Neural cell (in vitro differentiated cells): ENCODE measurements at regions not wholly inside any gene's neighbourhood (a gene's known extent, or its start where the extent isn't known, plus 50 kb on each side); places are given as distances from the start of the nearest gene placed in this dataset.

ENCODE experiments used
- H2AFZ ChIP-seq: fragments of 200-600, 300-800 bp; sonication (generic), shearing (Covaris generic); 2 replicates; pipeline ENCODE4 v1.6.0; 2014; ENCODE audit warnings: low read depth, mild to moderate bottlenecking, antibody characterized with exemption, low read length, moderate library complexity
- H3F3A ChIP-seq: fragments of 200-600 bp; shearing (Covaris generic); 2 replicates; pipeline ENCODE4 v1.6.1; 2016; ENCODE audit warnings: mild to moderate bottlenecking, moderate library complexity, mixed read lengths, antibody characterized with exemption, low read length; ENCODE audit not compliant: insufficient read depth, poor library complexity, severe bottlenecking
- H3K27ac ChIP-seq: fragments of 200-600, 300-800 bp; sonication (generic), shearing (Covaris generic); 2 replicates; pipeline ENCODE4 v1.5.1; 2014; ENCODE audit warnings: mild to moderate bottlenecking, low read length, moderate library complexity
- H3K27me3 ChIP-seq: fragments of 300-800, 200-600 bp; sonication (generic), shearing (Covaris generic); 2 replicates; pipeline ENCODE4 v1.6.0; 2014; ENCODE audit warnings: mild to moderate bottlenecking, low read depth, low read length, moderate library complexity; ENCODE audit not compliant: insufficient read depth
- H3K36me3 ChIP-seq: fragments of 300-800, 200-600 bp; sonication (generic), shearing (Covaris generic); 2 replicates; pipeline ENCODE4 v1.5.1; 2014; ENCODE audit warnings: mild to moderate bottlenecking, antibody characterized with exemption, low read length, moderate library complexity; ENCODE audit not compliant: insufficient read depth
- H3K4me2 ChIP-seq: fragments of 300-800, 200-600 bp; sonication (generic), shearing (Covaris generic); 2 replicates; pipeline ENCODE4 v1.6.0; 2014; ENCODE audit warnings: mild to moderate bottlenecking, low read length
- H3K4me3 ChIP-seq: fragments of 300-800, 200-600 bp; sonication (generic), shearing (Covaris generic); 2 replicates; pipeline ENCODE4 v1.5.1; 2014; ENCODE audit warnings: mild to moderate bottlenecking, low read length, moderate library complexity
- H3K79me2 ChIP-seq: fragments of 200-600 bp; shearing (Covaris generic); replicated peaks from 2 replicates; pipeline ENCODE4 v1.6.0; 2014; ENCODE audit warnings: mild to moderate bottlenecking, low read length, moderate library complexity; ENCODE audit not compliant: insufficient read depth
- H3K9ac ChIP-seq: fragments of 300-800, 200-600 bp; sonication (generic), shearing (Covaris generic); 2 replicates; pipeline ENCODE4 v1.6.1; 2016; ENCODE audit warnings: mild to moderate bottlenecking, low read length, mixed read lengths
- H3K9me2 ChIP-seq: fragments of 200-600 bp; shearing (Covaris generic); 2 replicates; pipeline ENCODE4 v1.6.1; 2016; ENCODE audit warnings: mild to moderate bottlenecking, low read length, mixed read lengths; ENCODE audit not compliant: insufficient read depth
- H3K9me3 ChIP-seq: fragments of 200-600, 300-800 bp; sonication (generic), shearing (Covaris generic); 2 replicates; pipeline ENCODE4 v1.6.1; 2016; ENCODE audit warnings: mild to moderate bottlenecking, mixed run types, low read length, moderate library complexity, mixed read lengths
- H4K20me1 ChIP-seq: fragments of 200-600 bp; shearing (Covaris generic); 2 replicates; pipeline ENCODE4 v1.6.1; 2016; ENCODE audit warnings: mild to moderate bottlenecking, mixed run types; ENCODE audit not compliant: insufficient read depth
- CTCF ChIP-seq: fragments of 450-650 bp; IDR thresholded peaks from 2 replicates; pipeline ENCODE4 v1.5.1; 2014; ENCODE audit warnings: antibody characterized with exemption, mild to moderate bottlenecking, moderate library complexity; ENCODE audit not compliant: poor library complexity, severe bottlenecking
- EP300 ChIP-seq: fragments of 450-650 bp; conservative IDR thresholded peaks from 2 replicates; pipeline ENCODE4 v1.6.1; 2014; ENCODE audit warnings: antibody characterized with exemption, mild to moderate bottlenecking, moderate library complexity; ENCODE audit not compliant: poor library complexity, severe bottlenecking
- EZH2 ChIP-seq: fragments of 200-600, 300-800 bp; shearing (Covaris generic), sonication (generic); IDR thresholded peaks from 2 replicates; pipeline ENCODE4 v1.6.1; 2014; ENCODE audit warnings: antibody characterized with exemption, low read length, borderline replicate concordance, mild to moderate bottlenecking; ENCODE audit not compliant: insufficient read depth, poor library complexity, severe bottlenecking
- MXI1 ChIP-seq: fragments of 450-650 bp; conservative IDR thresholded peaks from 2 replicates; pipeline ENCODE4 v1.6.1; 2014; ENCODE audit warnings: antibody characterized with exemption, mild to moderate bottlenecking; ENCODE audit not compliant: poor library complexity, severe bottlenecking
- POLR2AphosphoS5 ChIP-seq: IDR thresholded peaks from 2 replicates; pipeline ENCODE4 v1.6.1; 2012
- RAD21 ChIP-seq: fragments of 450-650 bp; conservative IDR thresholded peaks from 2 replicates; pipeline ENCODE4 v1.6.1; 2014; ENCODE audit warnings: antibody characterized with exemption, mild to moderate bottlenecking, moderate library complexity
- REST ChIP-seq: IDR thresholded peaks from 2 replicates; pipeline ENCODE4 v1.6.1; 2012; ENCODE audit warnings: borderline replicate concordance
- SMC3 ChIP-seq: fragments of 450-650 bp; conservative IDR thresholded peaks from 2 replicates; pipeline ENCODE4 v1.6.1; 2014; ENCODE audit warnings: antibody characterized with exemption, mild to moderate bottlenecking, moderate library complexity; ENCODE audit not compliant: poor library complexity
- TAF1 ChIP-seq: IDR thresholded peaks from 2 replicates; pipeline ENCODE4 v1.6.1; 2012; ENCODE audit warnings: low read depth

- Histone ChIP-seq H3K9me3 (no peaks in the 10 kb centered on the region), H3K79me2 (no peaks in the 10 kb centered on the region), H3K4me3 (no peak overlapping the region), H3K9me2 (no peaks in the 10 kb centered on the region), H3K9ac (no peak overlapping the region), H3K4me2 (no peak overlapping the region), H2AFZ (no peak overlapping the region), H3F3A (no peaks in the 10 kb centered on the region), H3K36me3 (no peaks in the 10 kb centered on the region), H4K20me1 (no peaks in the 10 kb centered on the region), H3K27me3 (no peaks in the 10 kb centered on the region), H3K27ac (no peak overlapping the region)
- TF ChIP-seq REST: no peak
- no peak for TF ChIP-seq POLR2AphosphoS5
- no peak for TF ChIP-seq SMC3
- TF ChIP-seq TAF1: no peak
- no peak for TF ChIP-seq EZH2
- TF ChIP-seq EP300: no peak
- TF ChIP-seq RAD21: no peak
- TF ChIP-seq CTCF: no peak
Measured at GRCh38 chr5:4114452-4114851, 518.8 kb downstream of the IRX1 start.

- H3K9ac ChIP-seq: no peak overlapping the region
- no peaks in the 10 kb centered on the region for H3F3A ChIP-seq
- no peaks in the 10 kb centered on the region for H3K9me3 ChIP-seq
- H2AFZ ChIP-seq: no peak overlapping the region
- H3K27me3 ChIP-seq: no peaks in the 10 kb centered on the region
- TF ChIP-seq RAD21 (no peak), MXI1 (no peak), TAF1 (no peak), EZH2 (no peak), EP300 (no peak), POLR2AphosphoS5 (no peak), CTCF (no peak), REST (no peak), SMC3 (no peak)
- H3K4me3 ChIP-seq: no peak overlapping the region
- no peak overlapping the region for H3K27ac ChIP-seq
- no peaks in the 10 kb centered on the region for H4K20me1 ChIP-seq
- H3K4me2 ChIP-seq: no peak overlapping the region
- no peaks in the 10 kb centered on the region for H3K79me2 ChIP-seq
- H3K9me2 ChIP-seq: no peaks in the 10 kb centered on the region
- H3K36me3 ChIP-seq: no peaks in the 10 kb centered on the region
Measured at GRCh38 chr5:4116834-4117233, 521.2 kb downstream of the IRX1 start.
